Heart left ventricle (tissue), 13 donors: ENCODE measurements at regions not wholly inside any gene's neighbourhood (a gene's known extent, or its start where the extent isn't known, plus 50 kb on each side); places are given as distances from the start of the nearest gene placed in this dataset.

Source experiments
- CTCF ChIP-seq, 12 donors: fragments of 200-600 bp; sonication (generic) in 4 of 12; IDR thresholded peaks; one replicate each; pipeline versions ENCODE4 v1.5.0 to v1.8.0; 2018 to 2022; ENCODE audit warnings: antibody characterized with exemption in 12 of 12, mild to moderate bottlenecking in 5 of 12
- POLR2A ChIP-seq, 2 donors: fragments of 450-650 bp; IDR thresholded peaks; one replicate each; pipeline ENCODE4 v1.6.1; 2017; ENCODE audit warnings: antibody characterized with exemption in 2 of 2, mild to moderate bottlenecking in 2 of 2, moderate library complexity in 2 of 2
- donor health status: ischemic (EF 13 %, LVEDD 7.1; RV severe dilation, severe dysfunction).
- donor health status: DM: no; HTN: yes; CAD: no.
- donor health status: DM: no; HTN: no; CAD: no.
- donor health status: ischemic (EF 25% LVEDD 6.9; RV normal size, moderate dysfunction).
- donor health status: ischemic (EF 25% LVEDD 5.7; RV mildly dilated, moderate dysfunction).
- donor health status: ischemic (EF 35%, LVEDD 5.7; RV mildly dilated, moderate dysfunction).
- donor health status: nonischemic (EF 11% LVEDD 7.7; RV severe dilation, severe dysfunction).
- donor health status: DM: yes; HTN: yes; CAD: no.
- donor health status: PGD.
- donor health status: ischemic (EF 29% LVEDD 5.4; RV normal size, mild dysfunction).
- donor health status: nonischemic (EF 23%, LVEDD 6.1; RV moderate dilation, normal function).

GRCh38 chr2:199100326-199101110 is 357.2 kb downstream of the SATB2 start:
- TF ChIP-seq CTCF (IDR thresholded peaks at IDR 0.05): no peak
- no peak for TF ChIP-seq POLR2A (IDR thresholded peaks at IDR 0.05)
